GM12878 (cell line): ENCODE measurements at regions not wholly inside any gene's neighbourhood (a gene's known extent, or its start where the extent isn't known, plus 50 kb on each side); places are given as distances from the start of the nearest gene placed in this dataset.

Source experiments
- ATAC-seq: fragments of 200-7000 bp; cut with Tn5 transposase; 3 replicates; pipeline ENCODE4 v1.9.1; 2020; ENCODE audit warnings: mild to moderate bottlenecking, moderate library complexity
- BruUV-seq: library from RNA; stranded (reverse); fragments of 400-500 nt; replicated peaks from 2 replicates; lab custom pipeline; 2021; lab: Mats Ljungman, UMichigan
- CTCF ChIA-PET: fragments of 300-600 bp; sonication (Branson Sonifier 250); formaldehyde crosslinking; extraction: SDS; loops from one replicate; lab custom pipeline; 2021; ENCODE audit warnings: inconsistent platforms; lab: Yijun Ruan, JAX
- POLR2A ChIA-PET: fragments of 350-600 bp; formaldehyde crosslinking; extraction: SDS; loops from one replicate; lab custom pipeline; 2021; ENCODE audit warnings: inconsistent platforms; lab: Charles Lee
- RAD21 ChIA-PET: fragments of 300-600 bp; sonication (Branson Sonifier 250); formaldehyde crosslinking; loops from one replicate; lab custom pipeline; 2023; ENCODE audit warnings: antibody characterized with exemption; ENCODE audit not compliant: unreplicated experiment; lab: Charles Lee
- SMC1A ChIA-PET: fragments of 300-600 bp; sonication (Branson Sonifier 250); formaldehyde crosslinking; loops from one replicate; lab custom pipeline; 2023; ENCODE audit not compliant: unreplicated experiment, uncharacterized antibody; lab: Charles Lee
- DNase-seq: peaks from one replicate; pipeline ENCODE4 v3.0.0-alpha.2; 2011; ENCODE audit warnings: low read depth, low spot score
- FAIRE-seq: peaks from 3 replicates; lab custom pipeline; 2011; peaks lifted over from hg19 to GRCh38; lab: Jason Lieb, UNC
- H2AFZ ChIP-seq: 2 replicates; pipeline ENCODE4 v1.6.0; 2011; ENCODE audit warnings: low read depth, low read length, control low read depth; ENCODE audit not compliant: control insufficient read depth
- H3K27ac ChIP-seq: 2 replicates; pipeline ENCODE4 v1.5.1; 2011; ENCODE audit warnings: control low read depth; ENCODE audit not compliant: control insufficient read depth, insufficient read depth
- H3K27me3 ChIP-seq, 2 experiments: replicated peaks in 1 of 2; 2 replicates each; pipeline versions ENCODE4 v1.6.0 to v1.6.1; 2011; ENCODE audit warnings: low read length in 1 of 2; ENCODE audit not compliant: control insufficient read depth in 2 of 2, insufficient read depth in 2 of 2
- H3K36me3 ChIP-seq, 2 experiments: 2 replicates each; pipeline ENCODE4 v1.5.1; 2011; ENCODE audit warnings: low read length in 1 of 2; ENCODE audit not compliant: control insufficient read depth in 2 of 2, insufficient read depth in 2 of 2
- H3K4me1 ChIP-seq: 2 replicates; pipeline ENCODE4 v1.6.1; 2011; ENCODE audit warnings: mild to moderate bottlenecking, low read length, moderate library complexity, mixed read lengths; ENCODE audit not compliant: control insufficient read depth, insufficient read depth
- H3K4me2 ChIP-seq: 2 replicates; pipeline ENCODE4 v1.6.0; 2011; ENCODE audit warnings: control low read depth; ENCODE audit not compliant: control insufficient read depth, insufficient read depth
- H3K4me3 ChIP-seq: fragments of 200-600 bp; sonication (generic); 2 replicates; pipeline ENCODE4 v1.5.1; 2016
- H3K79me2 ChIP-seq: 2 replicates; pipeline ENCODE4 v1.6.0; 2011; ENCODE audit warnings: low read length; ENCODE audit not compliant: control insufficient read depth, insufficient read depth
- H3K9ac ChIP-seq: 2 replicates; pipeline ENCODE4 v1.8.0; 2011; ENCODE audit warnings: low read length, control low read depth, mixed read lengths; ENCODE audit not compliant: control insufficient read depth, insufficient read depth
- H3K9me3 ChIP-seq: replicated peaks from 3 replicates; pipeline ENCODE4 v1.5.1; 2011; ENCODE audit warnings: mild to moderate bottlenecking, low read length; ENCODE audit not compliant: control insufficient read depth, insufficient read depth
- H4K20me1 ChIP-seq: 2 replicates; pipeline ENCODE4 v1.6.0; 2011; ENCODE audit not compliant: control insufficient read depth, insufficient read depth
- BRCA1 ChIP-seq: IDR thresholded peaks from 2 replicates; pipeline ENCODE4 v1.6.1; 2011; ENCODE audit warnings: low read depth, low read length, improper control_type of control experiment
- EGR1 ChIP-seq, 2 experiments: IDR thresholded peaks; 1 replicate in 1 of 2; 2 replicates in 1 of 2; pipeline ENCODE4 v1.6.1; 2011 to 2012; ENCODE audit warnings: low read depth in 2 of 2, low read length in 2 of 2, borderline replicate concordance in 1 of 2, mild to moderate bottlenecking in 1 of 2, moderate library complexity in 1 of 2
- FOXM1 ChIP-seq: IDR thresholded peaks from 2 replicates; pipeline ENCODE4 v1.6.1; 2012; ENCODE audit warnings: low read depth, mild to moderate bottlenecking, inconsistent platforms, low read length, moderate library complexity
- MTA3 ChIP-seq: IDR thresholded peaks from 2 replicates; pipeline ENCODE4 v1.6.1; 2012; ENCODE audit warnings: low read length, inconsistent platforms, borderline replicate concordance
- SREBF1 ChIP-seq: IDR thresholded peaks from 2 replicates; pipeline ENCODE4 v1.6.1; 2012; ENCODE audit warnings: mild to moderate bottlenecking, low read length
- SREBF2 ChIP-seq: IDR thresholded peaks from 2 replicates; pipeline ENCODE4 v1.6.1; 2012; ENCODE audit warnings: mild to moderate bottlenecking, low read length
- TBL1XR1 ChIP-seq: IDR thresholded peaks from 2 replicates; pipeline ENCODE4 v1.6.1; 2012; ENCODE audit warnings: low read depth, low read length, improper control_type of control experiment
- WGBS: methylation state at CpG from one replicate; pipeline ENCODE4 v1.1.6; 2016; ENCODE audit warnings: low lambda C conversion rate; ENCODE audit not compliant: insufficient replicate concordance, insufficient coverage; ENCODE audit errors: missing lambda C conversion rate; 5-methylcytosine and 5-hydroxymethylcytosine counted together
- in situ Hi-C: fragments of 300-500 bp; cut with MboI; formaldehyde crosslinking; loops from 9 replicates; pipeline ENCODE4 v1.14.3; 2018; ENCODE audit warnings: mixed read lengths
- intact Hi-C: fragments of 100-400 bp; cut with micrococcal nuclease; formaldehyde crosslinking; loops from one replicate; pipeline ENCODE4 v1.14.2; 2022; ENCODE audit not compliant: unreplicated experiment
- TF ChIP-seq, protein P1 (sequence below): fragments of 450-650 bp; IDR thresholded peaks from 2 replicates; pipeline ENCODE4 v1.6.1; 2018; ENCODE audit warnings: mild to moderate bottlenecking, low read depth, moderate library complexity; ENCODE audit not compliant: partially characterized antibody
- TF ChIP-seq, protein P2 (sequence below): fragments of 150-350 bp; IDR thresholded peaks from 2 replicates; pipeline ENCODE4 v1.6.1; 2016; ENCODE audit warnings: low read depth, low read length

GRCh38 chr4:186829740-186830449 is 106.2 kb upstream of the FAT1 start:
- no peaks in the 10 kb centered on the region for H3K4me1 ChIP-seq
- H3K27me3 ChIP-seq = no peaks in the 10 kb centered on the region
- POLR2A ChIA-PET = no interaction called here
- SMC1A ChIA-PET = interaction anchor here (1.4 kb wide), 1 partner anchor 14 kb away, joined by 3 read pairs; no protein-coding TSS in a partner anchor
- H4K20me1 ChIP-seq = no peaks in the 10 kb centered on the region
- DNase-seq (no peak), FAIRE-seq (no peak), ATAC-seq (peak; percentile 22; the same call in 2 of the 3 replicates)
- H2AFZ ChIP-seq = no peak overlapping the region
- no peak overlapping the region for H3K27ac ChIP-seq
- 25% methylated on average over 9 of the region's 9 CpGs for WGBS
- H3K4me3 ChIP-seq = no peak overlapping the region
- H3K36me3 ChIP-seq = no peaks in the 10 kb centered on the region
- no TSS peak for BruUV-seq
- RAD21 ChIA-PET = no interaction called here
- no peak for TF ChIP-seq SREBF2
- H3K4me2 ChIP-seq = no peak overlapping the region
- H3K79me2 ChIP-seq = no peaks in the 10 kb centered on the region
- intact Hi-C loops (no loop called here), in situ Hi-C loops (no loop called here)
- H3K9ac ChIP-seq = no peak overlapping the region
- H3K9me3 ChIP-seq = no peaks in the 10 kb centered on the region; the same call in 2 of the 3 replicates
- CTCF ChIA-PET = no interaction called here

GRCh38 chr4:186831574-186831973 is 107.9 kb upstream of the FAT1 start:
- in situ Hi-C loops (no loop called here), intact Hi-C loops (no loop called here)
- BruUV-seq = no TSS peak
- Histone ChIP-seq H3K27me3 (no peaks in the 10 kb centered on the region), H3K79me2 (no peaks in the 10 kb centered on the region), H3K4me2 (no peak overlapping the region), H3K4me3 (no peak overlapping the region), H2AFZ (no peak overlapping the region), H3K36me3 (no peaks in the 10 kb centered on the region), H3K27ac (no peak overlapping the region), H3K4me1 (no peaks in the 10 kb centered on the region), H4K20me1 (no peaks in the 10 kb centered on the region), H3K9me3 (no peaks in the 10 kb centered on the region; the same call in 2 of the 3 replicates), H3K9ac (no peak overlapping the region)
- ChIA-PET RAD21 (no interaction called here), POLR2A (no interaction called here), SMC1A (no interaction called here), CTCF (no interaction called here)
- no peak for FAIRE-seq
- no peak for DNase-seq
- 56% methylated on average over 4 of the region's 4 CpGs for WGBS
- no peak for ATAC-seq
- no peak for TF ChIP-seq FOXM1
- TF ChIP-seq BRCA1 = no peak
- no peak for TF ChIP-seq MTA3
- no peak for TF ChIP-seq TBL1XR1
- TF ChIP-seq, protein P1, sequence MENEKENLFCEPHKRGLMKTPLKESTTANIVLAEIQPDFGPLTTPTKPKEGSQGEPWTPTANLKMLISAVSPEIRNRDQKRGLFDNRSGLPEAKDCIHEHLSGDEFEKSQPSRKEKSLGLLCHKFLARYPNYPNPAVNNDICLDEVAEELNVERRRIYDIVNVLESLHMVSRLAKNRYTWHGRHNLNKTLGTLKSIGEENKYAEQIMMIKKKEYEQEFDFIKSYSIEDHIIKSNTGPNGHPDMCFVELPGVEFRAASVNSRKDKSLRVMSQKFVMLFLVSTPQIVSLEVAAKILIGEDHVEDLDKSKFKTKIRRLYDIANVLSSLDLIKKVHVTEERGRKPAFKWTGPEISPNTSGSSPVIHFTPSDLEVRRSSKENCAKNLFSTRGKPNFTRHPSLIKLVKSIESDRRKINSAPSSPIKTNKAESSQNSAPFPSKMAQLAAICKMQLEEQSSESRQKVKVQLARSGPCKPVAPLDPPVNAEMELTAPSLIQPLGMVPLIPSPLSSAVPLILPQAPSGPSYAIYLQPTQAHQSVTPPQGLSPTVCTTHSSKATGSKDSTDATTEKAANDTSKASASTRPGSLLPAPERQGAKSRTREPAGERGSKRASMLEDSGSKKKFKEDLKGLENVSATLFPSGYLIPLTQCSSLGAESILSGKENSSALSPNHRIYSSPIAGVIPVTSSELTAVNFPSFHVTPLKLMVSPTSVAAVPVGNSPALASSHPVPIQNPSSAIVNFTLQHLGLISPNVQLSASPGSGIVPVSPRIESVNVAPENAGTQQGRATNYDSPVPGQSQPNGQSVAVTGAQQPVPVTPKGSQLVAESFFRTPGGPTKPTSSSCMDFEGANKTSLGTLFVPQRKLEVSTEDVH = no peak
- no peak for TF ChIP-seq SREBF1
- no peak for TF ChIP-seq EGR1 (IDR thresholded peaks at IDR 0.05; ENCODE audit: borderline replicate concordance in 1 of 2, low read depth in 2 of 2, low read length in 2 of 2)
- TF ChIP-seq, protein P2, sequence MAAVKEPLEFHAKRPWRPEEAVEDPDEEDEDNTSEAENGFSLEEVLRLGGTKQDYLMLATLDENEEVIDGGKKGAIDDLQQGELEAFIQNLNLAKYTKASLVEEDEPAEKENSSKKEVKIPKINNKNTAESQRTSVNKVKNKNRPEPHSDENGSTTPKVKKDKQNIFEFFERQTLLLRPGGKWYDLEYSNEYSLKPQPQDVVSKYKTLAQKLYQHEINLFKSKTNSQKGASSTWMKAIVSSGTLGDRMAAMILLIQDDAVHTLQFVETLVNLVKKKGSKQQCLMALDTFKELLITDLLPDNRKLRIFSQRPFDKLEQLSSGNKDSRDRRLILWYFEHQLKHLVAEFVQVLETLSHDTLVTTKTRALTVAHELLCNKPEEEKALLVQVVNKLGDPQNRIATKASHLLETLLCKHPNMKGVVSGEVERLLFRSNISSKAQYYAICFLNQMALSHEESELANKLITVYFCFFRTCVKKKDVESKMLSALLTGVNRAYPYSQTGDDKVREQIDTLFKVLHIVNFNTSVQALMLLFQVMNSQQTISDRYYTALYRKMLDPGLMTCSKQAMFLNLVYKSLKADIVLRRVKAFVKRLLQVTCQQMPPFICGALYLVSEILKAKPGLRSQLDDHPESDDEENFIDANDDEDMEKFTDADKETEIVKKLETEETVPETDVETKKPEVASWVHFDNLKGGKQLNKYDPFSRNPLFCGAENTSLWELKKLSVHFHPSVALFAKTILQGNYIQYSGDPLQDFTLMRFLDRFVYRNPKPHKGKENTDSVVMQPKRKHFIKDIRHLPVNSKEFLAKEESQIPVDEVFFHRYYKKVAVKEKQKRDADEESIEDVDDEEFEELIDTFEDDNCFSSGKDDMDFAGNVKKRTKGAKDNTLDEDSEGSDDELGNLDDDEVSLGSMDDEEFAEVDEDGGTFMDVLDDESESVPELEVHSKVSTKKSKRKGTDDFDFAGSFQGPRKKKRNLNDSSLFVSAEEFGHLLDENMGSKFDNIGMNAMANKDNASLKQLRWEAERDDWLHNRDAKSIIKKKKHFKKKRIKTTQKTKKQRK = no peak
